GM21381 (cell line): ENCODE measurements at regions not wholly inside any gene's neighbourhood (a gene's known extent, or its start where the extent isn't known, plus 50 kb on each side); places are given as distances from the start of the nearest gene placed in this dataset.
"Not testable (repeated sequence)": the region's sequence is repeated elsewhere in the genome, so short reads cannot be mapped to it uniquely, and the experiment has no call there.

Experiments
- ATAC-seq: cut with Tn5 transposase; IDR thresholded peaks from one replicate; pipeline ENCODE4 v1.9.1; 2021; ENCODE audit warnings: mild to moderate bottlenecking, moderate library complexity; ENCODE audit not compliant: unreplicated experiment

DNA sequence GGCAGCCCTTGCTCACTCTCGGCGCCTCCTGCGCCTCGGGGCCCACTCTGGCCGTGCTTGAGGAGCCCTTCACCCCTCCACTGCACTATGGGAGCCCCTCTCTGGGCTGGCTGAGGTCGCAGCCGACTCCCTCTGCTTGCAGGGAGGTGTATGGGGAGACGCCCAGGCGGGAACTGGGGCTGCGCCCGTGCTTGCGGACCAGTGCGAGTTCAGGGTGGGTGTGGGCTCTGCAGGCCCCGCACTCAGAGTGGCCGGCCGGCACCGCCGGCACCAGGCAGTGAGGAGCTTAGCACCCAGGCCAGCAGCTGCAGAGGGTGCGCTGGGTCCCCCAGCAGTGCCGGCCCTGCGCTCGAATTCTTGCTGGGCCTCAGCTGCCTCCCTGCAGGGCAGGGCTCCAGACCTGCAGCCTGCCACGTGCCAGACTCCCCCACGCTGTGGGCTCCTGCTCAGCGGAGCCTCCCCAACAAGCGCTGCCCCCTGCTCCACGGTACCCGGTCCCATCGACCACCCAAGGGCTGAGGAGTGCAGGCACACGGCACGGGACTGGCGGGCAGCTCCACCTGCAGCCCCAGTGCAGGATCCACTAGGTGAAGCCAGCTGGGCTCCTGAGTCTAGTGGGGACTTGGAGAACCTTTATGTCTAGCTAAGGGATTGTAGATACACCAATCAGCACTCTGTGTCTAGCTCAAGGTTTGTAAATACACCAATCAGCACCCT, 54.0 kb upstream of the WWC2 start:
- ATAC-seq: not testable (repeated sequence)

DNA sequence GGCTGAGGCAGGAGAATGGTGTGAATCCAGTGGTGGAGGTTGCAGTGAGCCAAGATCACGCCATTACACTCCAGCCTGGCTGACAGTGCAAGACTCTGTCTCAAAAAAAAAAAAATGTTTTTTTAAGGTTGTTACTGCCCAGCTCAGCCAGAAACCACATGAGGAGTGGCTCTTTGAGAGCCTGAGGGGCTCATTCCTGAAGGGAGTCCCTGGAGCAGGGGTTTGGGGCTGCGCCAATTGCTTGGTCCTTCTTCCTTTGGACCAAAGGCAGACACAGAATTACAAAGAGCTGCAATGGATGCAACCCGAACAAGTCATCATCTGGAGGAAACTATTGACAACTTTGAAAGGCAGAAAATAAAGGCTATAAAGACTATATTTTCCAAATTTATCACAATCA, 60.6 kb upstream of the WWC2 start:
- no peak for ATAC-seq

GRCh38 chr4:183035726-183036415, 63.2 kb upstream of the WWC2 start:
- no peak for ATAC-seq

DNA sequence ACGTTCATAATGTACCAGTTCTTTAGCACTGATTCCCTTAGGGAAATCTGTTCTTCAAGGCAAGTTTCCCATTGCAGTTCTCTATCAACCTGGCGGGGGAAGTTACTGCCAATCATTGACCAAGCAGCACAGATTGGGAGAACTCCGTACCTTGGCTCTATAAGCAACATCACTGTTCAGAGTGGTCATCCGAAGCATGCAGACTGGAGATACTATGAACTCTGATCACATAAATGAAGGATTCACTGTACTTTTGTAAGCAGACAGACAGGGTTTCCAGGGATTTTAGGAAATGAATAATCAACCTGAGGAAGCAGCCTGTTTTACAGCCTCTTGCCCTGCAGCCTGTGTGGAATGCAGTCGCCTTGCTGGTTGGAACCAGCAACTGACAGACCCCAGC, 63.8 kb upstream of the WWC2 start:
- ATAC-seq: no peak

DNA sequence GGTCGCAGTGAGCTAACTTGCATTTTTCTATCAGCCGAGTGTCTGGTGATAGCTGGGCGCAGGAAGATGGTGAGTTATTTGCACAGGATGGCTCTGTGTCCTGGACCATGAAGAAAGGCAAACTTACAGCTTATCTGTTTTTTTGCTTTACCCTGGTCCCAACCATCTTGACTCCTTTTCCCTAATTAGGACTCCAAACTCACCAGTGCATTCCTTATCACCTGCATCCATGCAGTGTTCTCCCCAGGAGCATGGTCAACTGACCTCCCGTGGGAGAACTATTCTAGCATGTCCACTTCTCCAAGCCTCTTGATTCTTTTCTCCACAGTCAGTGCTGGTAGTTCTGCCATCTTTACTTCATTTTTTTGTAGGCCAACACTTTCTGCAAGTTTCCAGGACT, 68.2 kb upstream of the WWC2 start:
- ATAC-seq: no peak

GRCh38 chr4:183030309-183030708, 68.7 kb upstream of the WWC2 start:
- ATAC-seq: no peak

DNA sequence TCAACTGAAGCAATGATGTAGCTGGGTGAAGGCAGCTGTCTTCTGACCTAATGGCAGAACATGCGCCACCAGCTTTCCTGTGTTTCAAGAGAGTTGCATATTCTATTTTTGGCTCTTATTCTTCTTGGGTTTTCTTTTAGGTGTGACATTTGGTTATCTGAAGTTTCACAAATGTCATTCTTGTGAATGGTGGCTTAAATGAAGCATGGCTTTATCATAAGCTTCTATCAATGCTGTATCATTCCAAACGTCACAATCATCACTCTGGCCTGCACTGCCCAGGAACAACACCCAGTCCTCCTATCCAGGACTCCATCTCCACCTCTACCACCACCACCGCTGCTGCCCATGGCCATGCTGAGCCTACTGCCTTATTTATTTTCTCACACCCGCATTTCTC, 69.7 kb upstream of the WWC2 start:
- ATAC-seq: no peak

DNA sequence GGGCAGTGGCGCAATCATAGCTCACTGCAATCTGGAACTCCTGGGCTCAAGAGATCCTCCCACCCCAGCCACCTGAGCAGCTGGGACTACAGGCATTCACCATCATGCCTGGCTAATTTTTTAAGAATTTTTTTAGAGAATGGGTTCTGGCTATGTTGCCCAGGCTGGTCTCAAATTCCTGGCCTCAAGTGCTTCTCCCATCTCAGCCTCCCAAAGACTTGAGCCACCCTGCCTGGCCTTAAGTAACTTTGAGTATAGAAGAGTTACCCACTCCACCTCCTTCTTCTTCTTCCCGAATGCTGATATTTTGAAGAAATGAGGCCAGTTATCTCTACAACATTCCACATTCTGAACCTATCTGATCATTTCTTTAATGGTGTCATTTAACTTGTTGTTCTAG, 72.4 kb upstream of the WWC2 start:
- ATAC-seq: no peak

GRCh38 chr4:183022617-183023016, 76.4 kb upstream of the WWC2 start:
- ATAC-seq: no peak

- ATAC-seq: no peak
These were observed 81.1 kb upstream of the WWC2 start for GRCh38 chr4:183017962-183018361.

GRCh38 chr4:183014361-183015084, 84.5 kb upstream of the WWC2 start:
- ATAC-seq: no peak

DNA sequence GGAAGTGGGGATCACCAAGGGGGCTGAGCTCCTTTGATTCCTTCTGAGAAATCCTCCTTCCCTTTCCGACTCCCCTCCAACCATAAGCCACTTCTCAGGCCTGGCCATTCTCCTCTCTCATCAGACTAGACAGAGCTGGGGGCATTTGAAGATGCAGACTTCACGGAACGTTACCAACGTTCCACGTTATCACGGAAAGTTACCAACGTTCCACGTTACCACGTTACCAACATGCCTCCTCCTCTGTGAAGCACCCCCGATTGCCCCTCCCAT, 85.4 kb upstream of the WWC2 start:
- ATAC-seq: no peak

GRCh38 chr4:183012879-183013729, 86.0 kb upstream of the WWC2 start:
- ATAC-seq: no peak

GRCh38 chr4:183011213-183011907, 87.7 kb upstream of the WWC2 start:
- no peak for ATAC-seq

- no peak for ATAC-seq
These were observed 90.6 kb upstream of the WWC2 start for GRCh38 chr4:183008492-183008891.

DNA sequence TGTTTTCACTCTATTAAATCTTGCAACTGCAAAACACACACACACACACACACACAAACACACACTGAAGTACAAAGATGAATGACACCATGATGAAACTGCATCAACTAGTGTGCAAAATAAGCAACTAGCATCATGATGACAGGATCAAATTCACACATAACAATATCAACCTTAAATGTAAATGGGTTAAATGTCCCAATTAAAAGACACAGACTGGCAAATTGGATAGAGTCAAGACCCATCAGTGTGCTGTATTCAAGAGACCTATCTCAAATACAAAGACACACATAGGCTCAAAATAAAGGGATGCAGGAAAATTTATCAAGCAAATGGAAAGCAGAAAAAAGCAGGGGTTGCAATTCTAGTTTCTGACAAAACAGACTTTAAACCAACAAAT, 87.2 kb upstream of the DCTD start:
- not testable (repeated sequence) for ATAC-seq

GRCh38 chr4:182994171-182994570, 77.0 kb upstream of the DCTD start:
- no peak for ATAC-seq

- peak; percentile 69 for ATAC-seq
These were observed 61.1 kb upstream of the DCTD start for GRCh38 chr4:182978152-182978827.

DNA sequence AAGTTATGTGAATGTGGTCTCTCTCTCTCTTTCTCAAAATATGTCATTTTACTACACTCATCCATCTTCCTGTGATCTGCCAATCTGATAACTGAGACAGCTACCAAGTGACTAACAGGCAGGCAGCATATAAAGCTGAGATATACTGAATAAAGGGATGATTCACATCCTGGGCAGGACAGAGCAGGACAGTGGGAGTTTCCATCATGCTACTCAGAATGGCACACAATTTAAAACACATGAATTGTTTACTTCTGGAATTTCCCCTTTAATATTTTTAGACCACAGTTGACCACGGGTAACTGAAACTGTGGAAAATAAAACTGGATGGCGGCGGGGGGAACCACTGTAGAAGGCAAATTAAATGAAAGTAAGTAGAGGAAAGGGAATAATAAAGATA, 58.6 kb upstream of the DCTD start:
- peak; percentile 60 for ATAC-seq

DNA sequence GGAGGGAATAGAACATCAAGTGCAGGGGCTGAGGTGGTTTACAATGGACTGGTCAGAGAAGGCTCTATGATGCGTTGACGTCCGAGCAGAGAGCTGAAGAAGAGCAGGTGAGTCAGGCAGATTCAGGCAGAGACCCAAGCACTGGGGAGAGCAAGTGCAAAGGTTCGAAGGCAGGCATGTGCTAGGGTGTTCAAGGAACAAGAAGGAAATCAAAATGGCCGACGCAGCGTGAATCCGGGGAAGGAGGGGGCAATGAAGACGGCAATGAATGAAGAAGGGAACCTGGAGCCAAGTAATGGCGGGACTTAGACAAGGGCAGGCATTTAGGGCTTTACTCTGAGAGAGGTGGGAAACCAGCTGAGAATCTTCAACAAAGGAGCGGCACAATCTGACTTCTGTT, 56.8 kb upstream of the DCTD start:
- no peak for ATAC-seq
